COLO668 (cell line): ENCODE measurements at regions not wholly inside any gene's neighbourhood (a gene's known extent, or its start where the extent isn't known, plus 50 kb on each side); places are given as distances from the start of the nearest gene placed in this dataset.

Experiments used
- DNase-seq: peaks from one replicate; lab custom pipeline; 2025; ENCODE audit not compliant: unreplicated experiment; lab: John Stamatoyannopoulos, UW

DNA sequence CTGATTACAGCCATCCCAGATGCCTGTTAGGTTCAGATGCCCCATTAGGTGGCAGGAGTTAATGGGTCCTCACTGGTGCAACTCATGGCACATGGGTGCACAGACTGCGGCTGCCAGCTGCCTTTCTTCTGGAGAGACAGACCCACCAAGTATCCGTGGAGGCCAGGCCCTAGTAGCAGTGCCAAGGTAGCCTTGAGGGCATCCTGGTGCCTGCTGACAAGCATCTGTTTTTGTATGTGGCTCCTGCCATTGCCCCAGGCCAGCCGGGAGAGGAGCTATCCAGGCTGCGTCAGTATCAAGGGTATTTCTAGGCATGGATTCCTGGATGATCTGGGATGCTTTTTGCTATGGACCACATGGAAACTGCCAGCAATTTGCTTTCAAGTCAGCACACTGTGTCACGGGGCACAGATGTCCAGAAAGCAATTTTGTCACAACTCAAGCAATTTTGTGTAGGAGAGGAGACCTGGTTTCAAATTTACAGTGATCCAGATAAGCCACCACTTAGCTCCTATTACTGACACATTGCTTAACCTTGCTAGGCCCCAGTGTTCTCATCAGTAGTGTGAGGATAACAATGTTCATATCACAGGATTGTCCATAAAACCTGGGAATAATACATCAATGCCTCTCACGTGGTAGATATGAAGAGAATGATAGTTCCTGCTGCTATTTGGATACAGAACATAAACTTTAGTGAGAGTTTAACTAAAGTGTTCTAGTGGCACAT, 815.1 kb upstream of the RAB6C start:
- no peak for DNase-seq

DNA sequence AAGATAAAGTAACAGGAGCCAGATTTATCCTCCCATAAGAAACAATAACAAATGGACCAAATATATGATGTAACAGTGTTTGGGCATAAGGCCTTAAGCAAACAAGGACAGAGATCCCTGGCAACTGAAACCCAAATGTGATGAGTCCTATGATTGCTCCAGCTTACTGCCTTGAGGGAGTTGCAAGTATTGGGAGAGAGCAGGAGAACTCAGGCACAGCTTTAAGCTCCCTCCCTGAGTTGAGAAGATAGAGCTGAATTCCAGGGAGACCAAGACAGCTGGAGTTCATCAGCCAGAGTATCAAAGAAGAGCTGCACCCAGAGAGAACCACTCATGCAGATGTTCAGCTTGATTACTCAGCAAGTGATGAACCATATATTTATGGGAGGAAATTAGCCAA, 814.5 kb upstream of the RAB6C start:
- DNase-seq: no peak

DNA sequence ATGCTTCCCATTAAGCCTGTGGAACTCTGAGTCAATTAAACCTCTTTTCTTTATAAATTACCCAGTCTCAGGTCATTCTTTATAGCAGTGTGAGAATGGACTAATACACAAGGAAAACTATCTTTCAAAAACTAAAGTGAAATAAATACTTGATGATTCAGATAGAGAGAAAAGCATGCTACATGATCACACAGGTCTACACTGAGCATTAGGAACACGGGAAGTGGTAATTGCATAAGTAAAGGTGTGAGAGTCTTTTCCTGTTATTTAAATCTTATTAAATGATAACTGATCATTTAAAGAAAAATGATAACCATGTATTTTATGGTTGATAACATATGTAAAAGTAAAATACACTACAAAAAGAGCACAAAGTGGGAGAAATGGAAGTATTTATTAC, 812.0 kb upstream of the RAB6C start:
- DNase-seq: no peak

DNA sequence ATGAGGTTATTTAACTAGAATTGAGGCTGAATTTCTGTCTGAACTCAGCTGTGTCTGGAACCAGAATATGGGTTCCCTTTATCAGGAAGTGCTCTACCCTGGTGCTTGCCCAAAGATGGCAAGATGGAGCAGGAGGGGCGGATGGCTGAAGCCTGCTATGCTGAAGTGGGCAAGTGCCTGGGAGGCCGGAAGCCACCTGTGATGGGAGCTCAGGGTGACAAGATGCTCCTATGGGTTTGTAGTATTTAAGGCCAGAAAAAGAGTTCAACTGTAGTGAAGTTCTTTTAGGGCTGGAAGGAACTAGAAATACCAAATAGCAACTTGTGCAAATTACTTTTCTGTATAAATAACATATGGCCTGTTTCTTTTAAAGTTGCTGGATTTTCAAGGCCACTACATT, 808.9 kb upstream of the RAB6C start:
- DNase-seq: no peak

DNA sequence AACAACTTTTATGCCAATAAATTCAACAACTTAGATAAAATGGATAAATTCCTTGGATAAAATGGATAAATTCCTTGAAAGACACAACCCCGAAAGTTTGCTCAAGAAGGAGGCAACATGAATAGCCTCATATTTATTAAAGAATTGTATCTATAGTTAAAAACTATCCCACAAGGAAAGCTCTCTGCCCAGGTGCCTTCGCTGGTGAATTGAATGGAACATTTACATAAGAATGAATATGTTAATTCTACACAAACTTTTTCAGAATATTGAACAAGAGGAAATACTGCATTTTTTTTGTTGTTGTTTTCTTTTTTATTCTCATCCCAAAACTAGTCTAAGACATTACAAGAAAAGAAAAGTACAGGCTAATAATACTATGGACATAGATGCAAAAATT, 805.3 kb upstream of the RAB6C start:
- DNase-seq: no peak

DNA sequence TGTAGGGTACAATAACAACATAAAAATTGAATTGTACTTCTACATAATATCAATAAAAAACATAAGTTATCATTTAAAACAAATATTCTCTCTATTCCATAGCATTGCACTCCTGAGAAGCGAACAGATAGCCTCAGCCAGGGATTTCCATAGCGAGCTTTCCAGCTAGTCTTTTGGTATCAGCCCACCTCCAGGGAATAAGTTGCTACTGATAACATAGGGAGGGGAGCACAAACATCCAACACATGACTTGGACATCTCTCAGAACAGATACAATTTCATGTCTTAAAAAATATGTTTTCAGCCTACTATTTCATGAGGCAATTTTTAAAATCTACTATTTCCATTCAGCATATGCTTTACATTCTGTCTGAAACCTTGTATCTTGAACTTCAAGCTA, 804.4 kb upstream of the RAB6C start:
- DNase-seq: no peak

DNA sequence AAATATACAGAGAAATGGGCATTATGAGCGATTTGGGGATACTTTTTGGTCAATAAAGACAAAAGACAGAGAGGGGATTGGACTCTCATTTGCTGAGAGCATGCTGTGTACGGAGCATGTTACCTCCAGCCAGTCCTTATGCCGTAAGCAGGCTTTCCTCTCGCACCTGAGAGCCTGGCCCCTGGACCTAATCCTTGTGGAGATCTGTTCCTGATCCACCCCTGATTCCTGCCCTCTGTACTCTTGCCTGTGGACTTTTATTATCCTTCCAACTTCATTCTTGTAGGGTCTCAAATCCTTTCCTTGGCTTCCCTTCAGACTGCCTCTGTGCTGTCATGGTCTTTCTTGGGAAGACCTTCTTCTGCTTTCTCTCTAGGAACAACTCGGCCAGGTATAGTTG, 803.1 kb upstream of the RAB6C start:
- no peak for DNase-seq

DNA sequence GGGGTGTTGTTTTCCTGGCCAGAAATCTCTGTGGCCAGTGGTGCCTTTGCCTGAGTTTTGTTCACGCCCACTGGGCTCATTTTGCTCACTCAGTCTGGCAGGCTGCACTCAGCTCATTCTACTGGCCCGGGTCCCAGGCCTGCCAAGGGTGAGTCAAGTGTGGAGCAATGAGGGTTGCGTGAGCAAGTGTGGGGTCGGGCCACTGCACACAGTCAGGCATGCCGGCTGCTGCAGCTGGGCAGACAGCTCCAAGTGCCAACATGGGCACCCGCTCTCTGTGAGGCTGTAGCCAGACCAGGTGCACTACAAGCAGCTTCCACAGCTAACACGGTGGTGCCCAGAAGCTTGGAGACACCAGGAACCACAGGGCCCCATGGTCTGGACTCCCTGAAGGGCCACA, 801.1 kb upstream of the RAB6C start:
- DNase-seq: no peak

DNA sequence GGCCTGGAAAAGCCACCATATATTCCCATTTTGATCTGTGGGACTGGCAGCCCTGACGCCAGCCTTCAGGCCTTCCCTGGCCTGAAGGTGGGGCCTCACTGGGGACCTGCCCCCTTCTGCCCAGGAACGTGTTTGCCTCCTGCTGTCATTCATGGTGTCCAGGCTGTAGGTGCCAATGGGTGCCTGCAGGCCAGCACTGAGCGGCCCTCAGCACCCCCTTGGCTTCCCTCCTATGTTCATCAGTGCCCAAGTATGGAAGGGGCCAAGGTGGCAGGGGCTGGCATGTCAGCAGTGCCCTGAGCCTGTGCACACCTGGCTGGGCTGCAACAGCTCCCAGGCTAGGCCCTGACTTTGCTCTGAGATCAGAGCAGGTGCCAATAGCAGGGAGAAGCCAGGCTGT, 800.3 kb upstream of the RAB6C start:
- DNase-seq: no peak

DNA sequence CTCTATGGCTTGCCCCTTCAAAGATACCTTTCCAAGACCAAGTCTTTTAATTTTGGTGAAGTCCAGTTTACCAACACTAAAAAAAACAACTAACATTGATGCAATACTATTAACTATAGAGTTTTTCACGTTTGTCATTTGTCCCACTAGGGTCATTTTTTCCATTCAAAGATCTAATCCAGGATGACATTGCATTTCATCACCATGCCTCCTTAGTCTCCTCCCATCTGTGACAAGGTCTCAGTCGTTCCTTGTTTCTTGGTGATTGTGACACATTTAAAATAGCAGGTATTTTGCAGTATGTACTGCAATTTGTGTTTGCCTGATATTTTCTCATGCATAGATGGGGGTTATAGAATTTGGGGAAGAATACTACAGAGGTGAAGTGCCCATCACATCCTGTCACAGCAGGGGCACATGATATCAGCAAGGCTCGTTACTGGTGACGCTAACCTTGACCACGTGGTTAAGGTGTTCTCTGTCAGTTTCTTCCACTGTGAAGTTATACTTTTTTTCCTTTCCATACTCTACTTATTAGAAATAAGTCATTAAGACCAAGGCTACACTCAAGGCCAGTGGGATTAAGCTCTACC, 799.2 kb upstream of the RAB6C start:
- no peak for DNase-seq

DNA sequence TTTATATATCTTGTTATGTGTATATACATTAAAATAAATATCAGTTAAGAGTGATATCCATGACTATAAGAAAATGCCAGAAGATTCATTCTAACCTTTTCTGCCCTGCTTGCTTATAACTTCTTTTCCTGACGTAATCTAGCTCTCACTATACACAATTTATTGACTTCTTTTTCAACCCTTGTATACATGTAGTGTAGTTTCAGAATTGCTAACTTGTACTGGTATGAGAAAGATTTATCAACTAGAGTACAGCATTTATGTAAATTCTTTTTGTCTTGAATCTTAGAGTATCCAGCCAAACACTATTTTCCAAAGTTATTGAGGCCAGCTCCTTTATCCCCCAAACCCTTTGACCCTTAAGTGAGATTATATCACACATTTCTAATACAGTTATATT, 798.0 kb upstream of the RAB6C start:
- DNase-seq: no peak

DNA sequence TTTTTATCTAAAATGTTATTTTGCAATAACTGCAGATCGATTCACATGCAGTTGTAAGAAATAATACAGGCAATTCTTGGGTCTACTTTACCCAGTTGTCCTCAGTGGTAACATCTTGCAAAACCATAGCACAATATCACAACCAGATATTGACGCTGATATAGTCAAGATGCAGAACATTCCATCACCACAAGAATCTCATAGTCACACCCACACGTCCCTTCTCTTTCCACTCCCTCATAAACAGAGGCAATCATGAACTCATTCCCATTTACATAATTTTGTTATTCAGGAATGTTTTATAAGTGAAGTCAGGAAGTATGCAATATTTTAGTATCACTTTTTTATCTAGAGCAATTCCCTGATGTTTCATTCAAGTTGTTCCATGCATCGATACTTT, 797.5 kb upstream of the RAB6C start:
- no peak for DNase-seq

DNA sequence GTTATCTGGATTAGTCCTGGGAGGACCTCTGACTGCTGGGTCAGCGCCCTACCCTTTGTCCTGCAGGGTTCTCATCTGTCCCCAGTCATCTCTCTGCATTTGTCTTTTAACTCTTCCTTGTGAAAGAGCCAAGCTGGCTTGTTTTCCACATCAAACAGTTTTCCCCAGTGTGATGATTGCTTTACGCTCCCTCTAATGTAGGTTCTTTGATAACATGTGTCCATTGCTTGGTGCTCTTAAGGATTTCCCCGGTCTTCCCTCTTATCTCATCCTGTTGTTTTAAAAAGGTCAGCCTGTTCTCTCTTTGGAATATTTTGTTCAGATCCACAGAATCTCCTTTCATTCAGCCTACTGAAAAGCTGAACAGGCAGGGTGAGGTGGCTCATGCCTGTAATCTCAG, 792.1 kb upstream of the RAB6C start:
- DNase-seq: no peak

DNA sequence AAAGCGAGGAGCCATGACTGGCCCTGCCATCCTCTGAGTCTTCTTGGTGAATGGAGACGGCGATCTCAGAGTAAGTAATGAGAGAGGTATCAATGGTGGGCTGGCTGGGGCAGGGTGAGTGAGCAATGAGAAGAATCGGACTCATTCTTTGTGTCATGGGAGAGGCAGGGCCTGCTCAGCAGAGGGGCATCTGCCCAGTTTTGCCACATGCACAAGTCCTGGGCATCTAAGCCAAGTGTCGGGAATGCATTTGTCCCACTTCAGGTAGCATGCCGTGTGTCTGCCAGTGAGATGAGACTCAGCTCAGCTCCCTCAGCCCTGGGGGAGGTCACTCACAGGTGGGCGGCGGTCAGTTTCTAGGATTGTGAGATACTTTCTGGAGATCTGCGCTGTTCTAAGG, 791.0 kb upstream of the RAB6C start:
- DNase-seq: no peak

DNA sequence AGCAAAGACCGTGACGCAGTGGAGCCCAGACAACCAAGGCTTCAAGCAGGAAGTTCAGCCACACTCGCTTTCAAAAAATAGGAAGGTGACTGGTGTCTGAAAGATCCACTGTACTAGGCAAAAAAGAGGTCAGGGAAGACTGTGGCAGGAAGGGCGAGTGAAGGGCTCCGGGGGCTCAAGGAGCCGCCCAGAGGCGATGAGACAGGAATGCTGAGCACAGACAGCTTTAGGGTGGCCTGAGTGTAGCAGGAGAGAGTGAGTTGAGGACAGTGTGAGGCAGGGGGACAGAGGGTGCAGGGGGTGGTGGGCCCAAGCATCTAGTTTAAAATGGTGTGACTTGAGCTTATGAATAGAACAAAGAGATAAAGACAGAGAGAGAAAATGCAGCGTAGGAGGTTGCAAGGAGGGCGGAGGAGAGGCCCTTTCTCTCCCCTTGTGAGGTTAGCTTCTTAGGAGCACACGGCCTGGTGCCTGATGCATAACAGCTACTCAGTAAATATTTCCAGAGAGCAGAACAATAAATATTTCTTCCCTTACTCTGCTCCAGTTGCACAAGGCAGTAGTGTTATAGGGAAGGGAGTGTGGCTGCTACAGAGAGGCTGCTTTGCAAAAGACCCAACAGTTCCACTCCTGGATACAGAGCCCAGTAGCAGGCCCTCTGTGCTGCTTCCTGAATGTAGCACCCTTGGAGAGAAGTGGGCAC, 789.7 kb upstream of the RAB6C start:
- no peak for DNase-seq

DNA sequence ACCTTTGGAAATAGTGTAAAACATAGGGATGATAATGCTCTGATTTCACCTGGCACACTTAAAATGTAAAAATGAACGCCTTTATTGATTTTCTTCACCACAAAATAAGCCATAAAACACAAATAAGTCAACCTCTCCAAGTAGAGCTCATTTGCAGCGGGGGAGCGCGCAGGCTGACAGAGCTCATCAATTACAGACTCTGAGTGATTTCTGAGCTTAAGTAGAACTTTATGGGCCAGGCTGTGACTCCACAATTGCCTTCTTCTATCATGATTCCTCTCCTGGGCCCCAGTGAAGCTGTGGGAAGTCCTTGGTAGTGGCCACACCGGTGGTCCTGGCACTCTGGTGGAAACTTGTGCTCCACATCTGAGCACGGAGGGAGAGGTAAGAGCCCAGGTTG, 789.0 kb upstream of the RAB6C start:
- no peak for DNase-seq

DNA sequence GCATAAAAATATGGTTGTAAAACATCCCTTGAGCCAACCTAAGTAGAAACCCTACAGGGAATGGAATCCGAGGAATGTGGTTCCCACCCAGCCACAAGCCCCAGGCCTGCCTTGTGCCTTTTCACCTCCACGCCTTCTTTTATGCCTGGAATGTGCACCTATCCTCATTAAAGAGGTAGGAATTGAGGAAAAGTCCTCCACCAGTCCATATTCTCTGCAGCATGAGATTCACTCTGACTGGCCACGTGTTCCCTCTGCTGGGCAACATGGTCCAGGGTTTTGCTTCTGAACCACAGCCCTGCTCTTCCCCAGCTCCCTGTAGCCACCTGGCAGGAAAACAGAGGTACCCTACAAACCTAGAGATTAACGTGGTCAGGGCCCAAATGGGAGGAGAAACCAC, 787.9 kb upstream of the RAB6C start:
- DNase-seq: no peak

DNA sequence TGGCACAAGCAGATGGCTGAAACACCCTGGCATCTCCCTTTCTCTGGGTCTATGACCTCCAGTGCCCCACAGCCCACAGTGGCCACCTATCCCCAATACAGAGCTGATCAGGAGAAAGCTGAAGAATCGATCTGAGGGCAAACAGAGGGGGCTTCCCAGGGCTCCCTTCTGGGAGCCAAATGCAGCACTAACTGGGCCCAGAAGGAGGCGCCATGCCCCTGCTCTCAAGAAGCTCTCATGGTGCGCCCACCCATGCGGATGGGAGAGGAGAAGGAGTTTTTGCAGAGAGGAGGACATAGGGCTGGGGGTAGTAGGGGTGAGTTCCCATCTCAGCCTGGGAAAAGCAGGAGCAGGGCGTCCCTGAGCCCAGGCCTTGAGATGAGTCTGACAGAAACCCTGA, 787.3 kb upstream of the RAB6C start:
- DNase-seq: no peak

DNA sequence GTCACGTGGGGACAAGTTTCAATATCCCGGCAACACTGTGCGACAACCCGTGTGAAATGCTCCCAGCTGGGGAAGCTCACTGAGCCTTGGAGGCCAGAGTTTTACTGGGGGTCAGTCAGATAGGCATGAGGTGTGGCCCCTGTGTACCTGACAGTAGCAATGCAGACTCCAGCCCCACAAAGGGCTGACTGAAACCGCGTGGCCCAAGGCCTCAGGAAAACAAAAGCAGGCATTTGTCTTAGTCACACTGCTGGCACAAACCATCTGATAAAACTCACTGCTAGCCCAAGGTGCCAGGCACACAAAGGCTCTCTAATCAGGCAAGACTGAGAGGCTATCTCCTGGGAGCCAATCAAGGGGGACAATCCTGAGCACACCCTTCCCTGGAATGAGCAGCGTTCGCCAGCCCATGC, 786.6 kb upstream of the RAB6C start:
- no peak for DNase-seq

DNA sequence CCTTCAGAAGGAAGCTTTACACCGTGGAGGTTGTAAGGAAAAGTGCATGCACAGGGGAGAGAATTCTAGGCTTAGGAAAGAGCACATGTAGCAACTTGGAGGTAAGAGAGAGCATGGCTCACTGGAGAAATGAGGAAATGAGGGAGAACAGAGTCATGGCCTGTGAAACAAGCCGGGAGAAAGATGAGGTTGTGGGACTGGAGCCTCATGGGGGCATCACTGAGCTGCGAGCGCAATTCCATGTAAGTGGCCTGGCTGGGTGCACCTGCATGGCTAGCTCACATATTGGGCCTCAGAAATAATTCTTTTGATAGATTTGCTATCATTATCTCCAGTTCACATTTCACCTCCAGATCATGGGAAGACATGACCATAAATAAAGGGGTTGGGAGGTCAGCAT, 785.5 kb upstream of the RAB6C start:
- no peak for DNase-seq

DNA sequence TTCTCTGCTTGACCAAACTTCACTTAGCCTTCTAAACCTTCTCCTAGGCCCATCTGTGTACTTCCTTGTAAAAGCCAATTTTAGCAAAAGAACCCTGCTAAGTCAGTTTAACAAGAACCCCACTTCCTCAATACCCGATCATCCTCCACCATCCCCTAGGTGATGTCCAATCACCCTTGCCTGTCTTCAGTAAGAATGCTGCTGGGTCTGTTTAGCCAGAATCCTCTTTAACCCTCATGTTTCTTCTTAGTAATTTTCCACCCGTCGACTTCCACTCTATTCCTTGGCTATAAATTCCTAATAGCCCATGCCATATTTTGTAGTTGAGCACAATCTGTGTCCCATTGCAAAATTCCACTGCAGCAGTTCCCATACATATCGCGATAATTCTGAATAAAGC, 780.0 kb upstream of the RAB6C start:
- no peak for DNase-seq

DNA sequence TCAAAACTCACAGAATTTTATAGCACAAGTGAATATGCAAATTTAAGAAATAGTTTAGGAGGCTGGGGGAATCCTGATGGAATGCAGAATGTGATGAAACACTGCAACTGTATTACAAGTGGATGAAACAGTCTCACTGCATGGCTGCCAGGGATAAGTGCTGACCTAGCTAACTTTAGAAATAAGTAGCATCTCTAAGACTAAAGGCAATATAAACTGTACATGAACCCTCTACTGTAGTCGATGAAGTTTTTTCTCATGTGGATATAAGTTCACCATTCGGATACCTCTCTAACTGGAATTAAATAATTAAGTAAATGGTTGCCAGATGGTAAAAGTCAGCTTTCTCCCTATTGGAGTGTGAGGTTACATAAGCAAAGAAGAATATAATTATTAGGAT, 777.8 kb upstream of the RAB6C start:
- DNase-seq: no peak

DNA sequence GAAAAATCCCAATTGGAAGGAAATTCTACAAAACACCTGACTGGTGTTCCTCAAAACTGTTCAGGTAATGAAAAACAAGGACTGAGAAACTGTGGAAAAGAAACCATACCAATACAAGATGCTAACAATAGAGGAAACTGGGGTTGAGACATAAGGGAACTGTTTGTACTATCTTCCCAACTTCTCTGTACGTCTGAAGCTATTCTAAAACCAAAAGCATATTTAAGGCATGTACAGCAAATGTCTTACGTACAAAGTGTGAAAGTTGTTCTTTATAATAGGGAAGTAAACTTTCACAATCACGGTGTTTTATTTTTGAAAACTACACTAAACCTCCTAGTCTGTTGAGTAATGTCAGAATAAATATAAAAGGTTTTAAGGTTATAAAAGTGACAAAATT, 776.1 kb upstream of the RAB6C start:
- no peak for DNase-seq
